Activated CD4-positive, alpha-beta T cell treated with anti-CD3 and anti-CD28 coated beads, Interleukin-2, amount 50 U/mL, for 48 hours (primary cell): ENCODE measurements at regions not wholly inside any gene's neighbourhood (a gene's known extent, or its start where the extent isn't known, plus 50 kb on each side); places are given as distances from the start of the nearest gene placed in this dataset.
"Not testable (repeated sequence)": the region's sequence is repeated elsewhere in the genome, so short reads cannot be mapped to it uniquely, and the experiment has no call there.

Experiments used
- DNase-seq, 2 experiments: peaks; one replicate each; pipeline ENCODE4 v3.0.0-alpha.2; 2020

DNA sequence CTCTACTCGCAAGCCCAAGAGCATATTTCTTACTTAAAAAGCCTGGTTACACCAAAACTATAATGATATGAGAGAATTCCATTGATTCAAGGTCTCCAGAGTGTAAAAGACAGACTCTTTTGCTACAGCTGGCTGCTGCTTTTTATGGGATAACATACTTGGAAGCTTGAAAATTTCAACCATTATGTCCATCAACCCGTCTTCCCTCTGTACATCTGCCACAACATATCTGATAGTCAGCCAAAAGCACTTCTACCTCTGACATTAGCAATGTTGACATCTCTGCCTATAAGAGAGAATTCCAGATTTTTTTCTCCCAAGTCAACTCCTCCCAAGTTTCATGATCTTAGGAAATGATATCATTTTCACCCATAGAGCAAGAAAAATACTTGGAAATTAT is 54.4 kb upstream of the IQCM start:
- DNase-seq = no peak

DNA sequence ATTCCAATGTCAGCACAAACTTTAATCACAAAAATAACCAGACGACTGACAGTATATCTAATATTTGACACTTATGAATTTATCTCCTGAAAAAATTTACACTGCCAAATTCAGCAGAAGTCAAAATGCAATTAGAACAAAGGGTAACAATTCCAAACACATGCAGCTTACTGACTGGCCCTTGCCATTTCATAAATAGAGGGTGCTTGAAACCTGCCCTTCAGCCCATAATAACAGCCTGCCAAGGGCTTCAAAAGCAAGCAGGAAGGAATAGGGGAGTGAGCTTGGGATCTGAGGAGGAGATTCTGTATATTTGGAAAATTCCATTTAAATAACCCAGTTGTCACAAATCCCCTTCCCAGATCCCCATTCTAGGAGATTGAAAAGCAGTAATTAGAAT is 66.1 kb upstream of the IQCM start:
- DNase-seq = no peak

DNA sequence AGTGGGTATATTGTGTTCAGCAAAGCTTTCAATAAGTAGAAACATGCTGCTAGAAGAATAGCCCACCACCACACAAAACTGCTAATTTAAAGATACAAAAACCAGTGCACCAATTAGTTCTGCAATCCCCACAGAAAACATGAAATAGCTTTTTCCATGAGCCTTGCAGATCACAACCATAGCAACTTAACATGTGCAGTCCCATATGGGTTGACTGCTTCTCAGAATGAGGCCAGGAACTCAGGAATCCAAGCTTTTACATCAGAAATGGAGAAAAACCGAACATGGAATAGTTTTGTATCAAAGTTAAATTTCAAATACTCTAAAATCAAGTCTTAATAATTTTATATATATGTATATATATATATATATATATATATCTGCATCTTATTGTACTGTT is 66.6 kb upstream of the IQCM start:
- DNase-seq = no peak

DNA sequence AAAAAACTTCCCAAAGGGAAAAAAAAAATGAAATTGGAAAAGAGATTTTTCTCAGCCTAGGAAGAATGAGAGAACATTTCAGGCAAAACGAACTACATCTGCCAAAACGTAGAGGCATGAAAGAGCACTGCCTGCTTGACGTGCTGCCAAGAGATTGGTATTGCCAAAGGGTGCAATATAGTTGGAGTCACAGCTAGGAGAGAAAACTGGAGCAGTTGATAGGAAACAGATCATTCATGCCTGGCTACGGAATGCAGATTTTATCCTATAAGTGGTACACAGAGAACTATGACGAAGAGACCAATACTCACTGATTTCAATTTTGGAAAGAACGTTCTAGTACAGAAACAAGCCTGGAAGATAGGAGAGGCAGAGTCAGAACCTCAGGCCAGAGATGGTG is 68.4 kb upstream of the IQCM start:
- no peak for DNase-seq

DNA sequence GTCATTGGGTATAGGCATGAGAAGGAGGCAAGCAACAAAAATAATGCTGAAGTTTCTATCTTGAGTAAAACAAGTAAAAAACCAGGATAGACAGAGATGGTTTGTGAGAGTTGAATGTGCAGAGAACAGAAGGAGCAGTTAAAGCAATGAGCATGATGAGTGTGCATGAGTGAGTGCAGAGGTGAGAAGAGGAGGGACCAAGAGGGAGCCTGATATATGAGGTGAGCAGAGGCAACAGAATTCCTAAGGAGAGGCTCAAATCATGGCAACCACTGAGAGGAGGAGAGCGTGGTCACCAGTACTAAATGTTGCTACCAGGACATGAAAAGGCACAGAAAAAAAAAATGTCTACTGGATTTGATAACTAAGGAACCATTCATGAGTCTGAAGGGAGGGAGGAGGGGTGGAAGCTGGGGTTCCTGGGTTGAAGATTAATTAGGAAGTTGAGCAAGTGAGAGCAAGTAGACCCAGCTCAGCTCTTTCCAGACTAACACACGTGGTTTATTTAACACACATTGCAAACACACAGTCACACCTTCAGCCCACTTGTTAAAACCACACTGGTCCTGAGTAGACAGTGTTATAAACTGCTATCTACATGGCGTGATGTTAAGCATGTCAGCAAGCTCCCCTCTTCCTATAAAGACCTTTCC is 69.0 kb upstream of the IQCM start:
- no peak for DNase-seq

DNA sequence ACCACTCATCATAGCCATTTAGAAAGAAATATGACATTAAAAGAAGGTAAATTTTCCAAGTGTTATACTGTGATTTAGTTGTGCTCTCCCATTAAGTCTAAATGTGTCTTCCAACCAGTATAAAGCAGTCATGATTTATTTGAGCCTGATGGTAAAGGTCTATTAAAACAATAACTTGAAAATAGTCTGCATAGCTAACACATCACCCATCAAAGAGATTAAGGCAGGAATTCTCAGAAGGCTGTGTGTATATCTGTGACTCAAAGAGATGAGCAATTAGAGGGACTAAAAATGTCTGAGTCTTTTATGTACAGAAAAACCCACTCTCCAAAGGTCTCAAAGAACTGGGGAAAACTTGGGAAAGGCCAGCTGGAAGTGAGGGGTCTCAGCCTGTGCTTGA is 70.3 kb upstream of the IQCM start:
- no peak for DNase-seq

DNA sequence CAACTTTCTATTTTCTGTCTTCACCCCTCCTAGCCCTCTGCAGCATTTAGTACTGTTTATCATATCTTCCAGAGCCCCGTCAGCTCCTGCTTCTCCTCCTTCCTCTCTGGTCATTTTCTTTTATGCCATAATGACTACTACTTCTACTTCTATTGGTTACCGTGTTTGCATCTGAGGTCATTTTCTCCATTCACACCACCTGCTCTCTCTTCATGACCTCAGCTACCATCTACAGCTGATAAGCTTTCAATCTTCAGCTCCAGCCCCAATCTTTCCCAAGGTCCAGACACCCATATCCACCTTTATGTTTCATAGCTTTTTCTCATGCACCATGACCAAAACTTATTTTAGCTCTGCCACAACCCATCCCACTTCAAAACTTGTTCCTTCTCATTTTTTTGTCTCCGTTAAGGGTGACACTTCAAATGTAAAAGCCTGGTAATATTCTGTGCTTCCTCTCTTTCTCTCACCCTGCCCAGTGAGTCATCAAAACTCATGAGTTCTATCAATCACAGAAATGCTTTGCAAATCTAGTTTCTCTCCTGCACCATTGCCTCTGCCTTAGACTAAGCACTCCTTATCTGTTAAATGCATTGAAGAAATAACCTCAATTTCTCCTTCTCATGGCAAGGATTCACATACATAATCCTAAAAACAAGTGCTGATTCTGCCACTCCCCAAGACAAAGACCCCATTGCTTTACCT is 71.3 kb upstream of the IQCM start:
- no peak for DNase-seq

DNA sequence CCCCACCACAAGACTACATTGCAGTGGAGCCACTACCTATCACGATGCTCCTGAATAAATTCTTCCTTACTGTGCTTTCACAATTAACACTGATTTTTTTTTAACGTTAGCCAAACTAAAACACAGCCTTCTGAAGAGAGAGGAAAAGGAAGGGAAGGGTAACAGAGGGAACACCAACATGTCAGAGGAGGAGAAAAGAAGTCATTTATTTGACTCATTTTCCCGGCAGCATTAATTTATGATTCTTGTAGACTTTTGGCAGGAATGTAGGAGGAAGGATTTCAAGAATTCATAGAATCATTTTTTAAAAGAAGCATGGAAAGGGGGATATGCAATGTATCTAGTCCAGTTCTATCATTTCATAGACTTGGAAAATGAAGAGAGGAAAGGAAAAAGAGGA is 74.3 kb upstream of the IQCM start:
- no peak for DNase-seq

DNA sequence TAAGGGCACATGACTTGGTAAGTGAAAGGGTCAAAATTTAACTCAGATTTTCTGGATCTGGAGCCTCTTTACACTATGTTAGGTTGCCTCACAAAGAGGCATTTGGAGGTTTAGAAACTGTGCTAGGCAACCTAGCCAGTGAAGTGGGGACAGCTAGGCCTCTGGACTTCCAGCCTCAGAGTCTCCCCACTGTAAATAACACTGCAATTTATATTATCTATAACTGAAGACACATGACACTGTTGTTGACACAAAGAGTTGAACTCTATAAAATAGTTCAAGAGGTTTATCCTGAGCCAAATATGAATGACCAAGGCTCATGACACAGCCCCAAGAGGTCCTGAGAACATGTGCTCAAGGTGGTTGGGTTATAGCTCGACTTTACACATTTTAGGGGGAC is 74.9 kb upstream of the IQCM start:
- DNase-seq = no peak

DNA sequence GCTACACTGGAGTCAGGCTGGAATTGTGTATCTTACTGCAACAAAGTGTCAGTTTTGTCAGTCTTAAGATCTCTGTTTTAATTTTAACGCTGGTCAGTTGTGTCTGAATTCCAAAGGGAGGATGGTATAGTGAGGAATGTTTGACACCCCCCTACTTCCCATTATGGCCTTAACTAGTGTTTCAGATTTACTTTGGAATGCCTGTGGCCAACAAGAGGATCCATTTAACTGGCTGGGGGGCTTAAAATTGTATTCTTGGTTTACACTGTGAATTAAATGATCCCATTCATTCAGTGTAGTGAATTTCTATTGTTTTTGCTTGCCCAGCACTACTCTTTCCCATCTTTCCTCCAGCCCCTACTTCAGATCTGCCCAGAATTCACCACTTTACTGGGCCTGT is 75.8 kb upstream of the IQCM start:
- no peak for DNase-seq

DNA sequence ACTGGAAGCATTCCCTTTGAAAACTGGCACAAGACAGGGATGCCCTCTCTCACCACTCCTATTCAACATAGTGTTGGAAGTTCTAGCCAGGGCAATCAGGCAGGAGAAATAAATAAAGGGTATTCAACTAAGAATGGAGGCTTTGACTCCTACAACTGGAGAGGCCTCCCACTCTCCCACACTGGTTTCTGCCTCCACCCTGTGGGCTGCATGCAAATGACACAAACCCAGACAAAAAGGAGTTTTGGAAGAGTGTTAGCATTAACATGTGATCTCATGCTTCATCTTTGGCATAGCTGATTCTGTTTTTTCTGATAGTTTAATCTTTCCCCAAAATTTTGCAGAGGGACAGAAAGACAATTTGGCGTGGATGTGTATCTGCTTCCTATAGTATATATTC is 80.8 kb upstream of the IQCM start:
- DNase-seq = no peak

DNA sequence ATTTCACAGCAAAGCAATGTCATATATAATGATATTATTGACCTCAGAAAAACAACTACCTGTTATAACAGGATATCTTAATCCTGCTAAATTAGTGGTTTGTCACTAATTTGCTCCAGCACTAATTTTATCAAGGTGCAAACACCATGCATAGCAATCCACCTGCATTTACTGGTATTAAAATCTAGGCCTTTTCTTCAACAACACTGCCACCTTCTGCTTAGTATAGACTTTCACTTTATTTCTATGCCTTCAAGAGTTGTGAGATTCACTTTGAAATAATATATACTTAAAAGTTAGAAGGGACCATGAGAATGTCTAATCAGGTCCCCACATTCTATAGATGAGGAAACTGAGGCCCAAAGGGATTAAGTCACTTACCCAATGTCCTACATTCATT is 82.1 kb upstream of the IQCM start:
- DNase-seq = no peak

DNA sequence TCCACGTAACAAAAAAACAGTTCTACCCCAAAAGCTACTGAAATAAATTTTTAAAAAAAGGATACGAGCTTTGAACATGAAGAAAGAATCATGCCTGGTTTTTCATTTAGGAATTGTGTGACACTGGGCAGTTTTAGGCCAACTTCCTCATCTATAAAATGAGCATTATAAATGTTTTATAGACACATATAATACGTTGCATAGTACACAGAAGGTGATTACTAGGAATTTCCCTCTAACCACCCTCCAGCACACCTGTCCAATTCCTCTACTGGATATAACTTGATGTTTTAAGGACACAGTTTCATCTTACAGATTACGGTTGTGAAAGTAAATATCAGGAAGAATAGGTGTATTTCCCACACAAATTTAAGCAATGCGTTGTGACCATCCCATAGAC is 85.5 kb upstream of the IQCM start:
- DNase-seq = no peak

DNA sequence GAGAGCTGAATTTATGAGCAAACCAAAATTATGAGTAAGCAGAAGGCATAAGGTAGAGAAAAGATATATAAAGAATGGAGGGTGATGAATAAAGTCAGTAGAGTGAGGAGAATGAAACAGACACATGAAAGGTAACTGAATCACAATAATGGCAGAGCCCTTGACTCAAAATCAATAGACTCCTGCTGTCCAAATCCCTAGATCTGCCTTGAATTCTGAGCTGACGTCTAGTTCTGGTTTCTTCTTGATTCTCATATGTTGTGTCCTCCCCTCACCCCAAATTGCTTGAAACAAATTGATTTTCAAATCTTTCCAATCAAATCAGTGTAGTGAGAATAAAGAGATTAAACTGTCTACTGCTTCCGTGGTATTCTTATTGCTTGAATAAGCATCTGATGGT is 86.6 kb upstream of the IQCM start:
- no peak for DNase-seq

DNA sequence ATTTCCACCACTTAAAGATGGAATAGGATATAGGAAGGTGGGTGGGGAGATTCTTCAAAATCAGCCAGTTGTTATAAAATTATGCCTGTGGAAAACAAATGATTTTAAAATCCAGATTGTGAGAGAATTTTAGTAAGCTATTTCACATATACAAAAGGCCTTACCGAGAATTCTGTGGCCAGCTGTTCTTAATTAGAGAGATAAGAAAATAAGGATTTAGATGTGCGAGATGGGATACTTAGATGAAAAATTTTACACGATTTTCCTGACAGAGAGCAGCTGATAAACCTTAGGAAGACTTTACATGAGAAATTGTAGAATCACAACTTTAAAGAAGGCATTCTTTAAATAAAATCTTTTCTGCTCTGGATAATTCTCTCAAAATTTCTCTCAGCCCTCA is 94.5 kb upstream of the IQCM start:
- no peak for DNase-seq

DNA sequence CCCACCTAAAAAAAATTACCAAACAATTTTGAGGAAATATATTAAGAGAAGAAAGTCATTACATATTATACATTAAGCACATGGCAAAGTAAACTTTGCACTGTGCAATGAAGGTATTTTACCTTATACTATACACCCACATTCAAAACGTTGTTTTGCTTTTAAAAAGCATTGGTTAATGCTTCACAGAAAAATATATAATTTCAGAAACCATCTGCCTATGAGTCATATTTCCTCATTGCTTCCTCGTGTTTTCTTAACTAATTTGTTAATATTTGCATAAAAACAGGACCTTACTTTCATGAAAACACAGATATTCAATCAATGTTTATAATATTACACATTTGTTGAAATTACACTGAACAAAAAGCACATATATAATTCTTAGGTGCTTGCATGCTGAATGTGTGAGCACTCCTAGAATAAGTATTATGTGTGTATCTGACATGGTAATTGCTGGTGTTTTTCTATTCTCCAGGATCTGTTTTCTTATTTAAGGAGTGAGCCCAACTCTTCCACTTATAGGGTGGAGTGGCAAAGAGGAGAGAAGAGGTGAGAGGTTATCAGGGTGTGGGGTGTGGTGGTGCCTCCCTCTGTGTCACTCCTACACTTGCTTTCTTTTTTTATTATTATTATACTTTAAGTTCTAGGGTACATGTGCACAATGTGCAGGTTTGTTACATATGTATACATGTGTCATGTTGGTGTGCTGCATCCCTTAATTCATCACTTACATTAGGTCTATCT is 95.1 kb upstream of the IQCM start:
- DNase-seq = no peak

DNA sequence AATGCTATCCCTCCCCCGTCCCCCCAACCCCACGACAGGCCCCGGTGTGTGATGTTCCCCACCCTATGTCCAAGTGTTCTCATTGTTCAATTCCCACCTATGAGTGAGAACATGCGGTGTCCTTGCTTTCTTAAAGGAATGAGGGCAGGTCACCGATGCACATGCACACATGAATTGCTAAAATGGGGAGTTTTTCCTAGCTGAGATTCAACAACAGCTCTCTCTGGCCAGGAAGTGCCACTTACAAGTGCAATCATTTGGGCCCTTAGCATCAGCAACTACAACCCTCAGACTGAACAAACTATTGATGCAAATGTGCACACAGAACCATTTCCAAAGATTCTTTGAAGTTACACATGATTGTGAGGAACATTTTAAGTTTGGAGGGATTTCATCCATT is 95.7 kb upstream of the IQCM start:
- no peak for DNase-seq

DNA sequence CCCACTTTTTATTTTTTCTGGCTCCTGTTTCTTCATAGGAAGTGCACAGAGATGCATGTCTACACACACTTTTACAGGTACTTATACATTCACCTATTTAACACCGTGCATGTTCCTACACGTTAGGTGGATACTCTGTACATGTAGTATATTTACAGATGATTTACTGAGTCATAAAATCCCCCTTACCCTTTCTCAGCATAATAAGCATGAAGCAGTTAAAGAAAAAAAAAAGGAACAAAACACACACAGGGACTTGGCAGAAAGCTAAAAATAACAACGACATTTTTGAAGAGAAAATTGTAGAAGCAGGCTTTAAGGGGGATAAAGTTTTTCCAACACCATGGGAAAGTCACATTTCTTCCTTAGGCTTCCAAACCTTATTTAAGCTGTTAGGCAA is 96.4 kb upstream of the IQCM start:
- no peak for DNase-seq

DNA sequence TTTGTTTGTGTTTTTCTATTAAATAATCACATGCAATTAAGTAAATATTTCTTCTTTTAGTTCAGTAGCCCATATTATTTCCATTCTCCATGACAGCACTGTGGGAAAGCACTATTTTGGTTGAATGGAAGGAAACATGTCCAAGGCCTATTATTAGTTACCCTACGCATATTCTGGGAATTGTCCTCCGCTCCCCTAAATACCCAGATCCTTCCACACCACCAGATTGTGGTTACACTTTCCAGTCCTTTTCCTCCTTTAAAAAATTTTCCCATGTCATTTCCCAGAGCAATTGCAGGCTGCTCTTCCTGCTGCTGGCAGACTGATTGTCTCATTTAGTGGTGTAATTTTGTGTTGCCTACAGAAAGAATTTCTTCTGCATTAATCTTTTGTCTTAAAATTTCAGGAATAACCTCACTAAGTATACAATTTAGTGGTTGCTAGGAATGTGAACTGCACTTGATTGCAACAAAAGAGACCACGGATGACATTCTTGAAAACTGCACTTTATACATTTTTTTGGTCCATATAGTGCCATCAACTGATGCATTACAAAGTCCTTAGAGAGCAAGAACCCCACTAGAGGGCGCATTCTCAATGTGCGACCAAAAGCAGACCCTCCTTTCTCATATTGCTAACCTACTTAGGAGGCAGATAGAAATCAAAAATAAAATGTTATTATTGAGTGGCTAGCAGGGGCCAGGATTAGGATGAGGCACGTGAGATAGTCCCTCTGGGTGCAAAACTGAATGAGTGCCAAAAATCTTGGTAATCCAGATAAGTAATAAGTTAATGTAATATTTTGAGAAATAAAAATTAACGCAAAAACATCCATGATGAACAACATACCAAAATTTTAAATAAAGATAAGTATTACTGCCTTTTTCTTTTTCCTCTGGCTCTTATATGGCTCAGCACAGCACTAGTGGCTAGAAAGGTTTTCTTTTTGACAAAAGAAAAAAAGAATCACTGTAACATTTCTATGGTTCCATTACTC is 98.8 kb upstream of the IQCM start:
- DNase-seq = peak; percentile 9 to 32

DNA sequence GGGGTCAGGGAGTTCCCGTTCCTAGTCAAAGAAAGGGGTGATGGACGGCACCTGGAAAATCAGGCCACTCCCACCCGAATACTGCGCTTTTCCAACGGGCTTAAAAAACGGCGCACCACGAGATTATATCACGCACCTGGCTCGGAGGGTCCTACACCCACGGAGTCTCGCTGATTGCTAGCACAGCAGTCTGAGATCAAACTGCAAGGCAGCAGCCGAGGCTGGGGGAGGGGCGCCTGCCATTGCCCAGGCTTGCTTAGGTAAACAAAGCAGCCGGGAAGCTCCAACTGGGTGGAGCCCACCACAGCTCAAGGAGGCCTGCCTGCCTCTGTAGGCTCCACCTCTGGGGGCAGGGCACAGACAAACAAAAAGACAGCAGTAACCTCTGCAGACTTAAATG is 100.1 kb upstream of the IQCM start:
- not testable (repeated sequence) for DNase-seq

DNA sequence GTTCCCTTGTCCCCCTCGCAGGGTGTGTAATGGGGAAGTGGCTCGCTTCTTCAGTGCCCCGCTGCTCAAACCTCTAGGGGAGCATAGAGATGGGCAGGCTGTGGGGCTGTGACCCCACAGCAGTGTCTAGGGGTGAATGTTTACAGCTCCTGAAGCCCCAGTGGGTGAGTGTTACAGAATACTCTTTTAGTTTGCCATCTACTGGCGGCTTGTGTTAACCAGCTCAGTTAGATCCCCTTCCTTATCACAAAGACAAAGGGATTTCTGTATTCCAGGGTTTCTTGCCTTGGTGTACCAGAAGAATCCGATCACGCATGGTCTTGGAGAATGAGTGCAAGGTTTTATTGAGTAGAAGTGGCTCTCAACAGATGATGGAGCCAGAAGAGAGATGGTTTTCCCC is 108.1 kb upstream of the IQCM start:
- no peak for DNase-seq

DNA sequence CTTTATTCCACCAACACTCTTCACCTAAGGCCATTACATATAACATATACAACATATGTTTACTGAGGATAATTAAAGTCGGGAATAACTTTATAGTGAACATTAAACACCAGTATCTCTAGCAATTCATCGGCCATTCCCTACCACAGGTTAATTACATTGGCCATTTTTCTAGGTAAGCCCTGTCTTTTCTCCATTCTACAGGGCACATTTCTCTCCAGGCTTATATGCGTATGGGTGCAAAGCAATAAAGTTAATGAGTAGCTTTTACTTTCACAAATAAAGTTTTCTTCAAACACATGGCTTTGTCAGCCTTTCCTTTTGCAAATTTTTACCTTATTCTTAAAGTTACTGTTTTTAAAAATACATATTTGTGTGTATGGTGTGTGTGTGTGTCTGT is 111.9 kb upstream of the IQCM start:
- DNase-seq = no peak

DNA sequence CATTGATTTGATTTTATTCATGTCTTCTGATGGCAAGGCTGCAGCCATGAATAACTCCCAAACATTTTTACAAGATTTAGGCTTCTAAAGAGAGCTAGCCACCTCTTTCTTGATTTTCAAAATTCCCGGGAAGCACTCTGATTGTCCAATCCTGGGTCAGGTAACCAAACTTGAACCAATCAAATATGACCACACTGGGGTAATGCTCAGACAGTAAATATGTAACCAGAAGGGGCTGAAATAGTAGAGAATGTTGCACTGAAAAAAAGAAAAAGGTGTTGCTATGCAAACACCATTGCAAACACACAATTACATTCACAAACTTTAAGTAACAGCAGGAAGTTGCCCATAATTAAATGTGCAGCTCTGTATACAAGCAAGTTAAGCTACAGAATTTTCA is 112.9 kb upstream of the IQCM start:
- DNase-seq = no peak
